NT2/D1 (cell line): ENCODE measurements at regions not wholly inside any gene's neighbourhood (a gene's known extent, or its start where the extent isn't known, plus 50 kb on each side); places are given as distances from the start of the nearest gene placed in this dataset.

Source experiments
- DNase-seq: peaks from one replicate; pipeline ENCODE4 v3.0.0-alpha.2; 2011; ENCODE audit warnings: low read depth, low spot score
- H3K27me3 ChIP-seq: 2 replicates; pipeline ENCODE4 v1.6.0; 2011; ENCODE audit warnings: mild to moderate bottlenecking; ENCODE audit not compliant: insufficient read length, insufficient read depth
- H3K36me3 ChIP-seq: 2 replicates; pipeline ENCODE4 v1.6.1; 2011; ENCODE audit warnings: mild to moderate bottlenecking, low read length, mixed read lengths; ENCODE audit not compliant: insufficient read depth, insufficient read length
- H3K4me1 ChIP-seq: 2 replicates; pipeline ENCODE4 v1.5.1; 2011; ENCODE audit not compliant: insufficient read depth, insufficient read length
- H3K4me3 ChIP-seq: 2 replicates; pipeline ENCODE4 v1.5.1; 2011; ENCODE audit warnings: low read depth; ENCODE audit not compliant: insufficient read length
- H3K9ac ChIP-seq: 2 replicates; pipeline ENCODE4 v1.6.0; 2011; ENCODE audit warnings: low read depth; ENCODE audit not compliant: insufficient read length
- H3K9me3 ChIP-seq: 2 replicates; pipeline ENCODE4 v1.5.1; 2011; ENCODE audit warnings: mild to moderate bottlenecking, low read length; ENCODE audit not compliant: insufficient read depth
- SUZ12 ChIP-seq: IDR thresholded peaks from 2 replicates; pipeline ENCODE4 v1.6.1; 2011; ENCODE audit not compliant: insufficient read length, insufficient read depth; ENCODE audit errors: extremely low read depth
- YY1 ChIP-seq: IDR thresholded peaks from 2 replicates; pipeline ENCODE4 v1.6.1; 2011; ENCODE audit not compliant: insufficient read length, insufficient read depth
- ZNF274 ChIP-seq: IDR thresholded peaks from 2 replicates; pipeline ENCODE4 v1.6.1; 2011; ENCODE audit warnings: mild to moderate bottlenecking, low read depth, low read length

DNA sequence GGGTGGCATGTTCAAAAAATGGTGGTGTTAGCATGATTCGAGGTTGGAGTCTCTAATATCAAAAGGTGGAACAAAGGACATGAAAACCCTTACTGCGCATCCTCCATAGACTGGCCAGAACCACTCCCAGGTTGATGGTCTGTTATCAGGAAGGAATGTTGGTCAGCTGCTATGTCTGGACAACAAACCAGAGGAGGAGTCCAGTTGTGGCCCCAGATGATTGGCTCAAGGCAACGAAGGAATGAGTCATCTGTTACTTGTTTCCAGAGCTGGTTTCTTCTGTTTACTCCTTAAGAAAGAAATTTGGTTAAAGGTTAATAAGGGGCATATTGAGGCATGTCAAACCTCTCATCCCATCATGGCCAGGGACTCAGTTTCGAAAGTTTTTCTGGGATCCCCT is 56.8 kb upstream of the GRIA4 start:
- Histone ChIP-seq H3K9me3 (no peaks in the 10 kb centered on the region), H3K4me1 (no peaks in the 10 kb centered on the region), H3K36me3 (no peaks in the 10 kb centered on the region), H3K4me3 (no peak overlapping the region), H3K9ac (no peak overlapping the region), H3K27me3 (no peaks in the 10 kb centered on the region)
- TF ChIP-seq SUZ12, result no peak
- no peak for TF ChIP-seq ZNF274
- TF ChIP-seq YY1, result no peak
- DNase-seq, result no peak

DNA sequence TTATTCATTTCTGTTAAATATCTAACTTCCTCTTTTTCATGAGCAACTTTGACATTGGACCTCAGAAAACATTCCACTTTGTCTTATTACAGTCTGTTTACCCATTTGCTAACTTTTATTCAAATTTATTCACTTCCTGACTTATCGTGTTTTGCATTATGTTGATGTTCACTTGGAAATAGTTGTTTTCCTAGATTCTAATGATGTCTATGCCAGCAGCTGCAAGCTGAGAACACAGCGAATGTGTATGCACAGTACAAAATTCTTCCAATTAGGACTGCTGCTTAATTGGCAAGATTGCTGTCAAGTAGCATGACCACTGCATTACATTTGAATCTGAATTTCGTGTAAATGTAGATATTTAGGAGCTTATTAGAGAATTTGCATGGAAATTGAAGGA is 61.5 kb upstream of the GRIA4 start:
- Histone ChIP-seq H3K9me3 (no peaks in the 10 kb centered on the region), H3K4me1 (no peaks in the 10 kb centered on the region), H3K36me3 (no peaks in the 10 kb centered on the region), H3K27me3 (no peaks in the 10 kb centered on the region), H3K4me3 (no peak overlapping the region), H3K9ac (no peak overlapping the region)
- TF ChIP-seq ZNF274 (no peak), YY1 (no peak), SUZ12 (no peak)
- no peak for DNase-seq

DNA sequence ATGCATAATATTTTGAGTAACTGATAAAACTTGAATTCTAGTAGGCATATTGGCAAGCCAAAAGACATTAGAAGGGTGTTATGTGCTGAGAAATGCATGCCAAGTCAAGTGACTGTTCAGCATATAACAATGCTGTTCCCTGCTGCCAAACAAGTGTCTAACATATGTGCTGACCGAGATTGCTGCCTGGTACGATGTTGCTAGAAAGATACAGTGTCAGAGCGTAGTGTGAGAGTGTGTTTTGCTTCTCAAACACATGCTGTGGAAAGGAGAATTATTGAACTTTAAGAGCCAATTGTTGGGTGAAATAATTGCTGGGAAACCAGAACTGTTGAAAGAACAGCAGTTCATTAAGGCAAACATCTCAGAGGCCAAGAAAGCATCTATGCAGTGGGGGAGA is 71.3 kb upstream of the GRIA4 start:
- no peak overlapping the region for H3K4me3 ChIP-seq
- DNase-seq, result no peak
- no peaks in the 10 kb centered on the region for H3K27me3 ChIP-seq
- TF ChIP-seq SUZ12, result no peak
- no peak for TF ChIP-seq YY1
- TF ChIP-seq ZNF274, result no peak
- no peaks in the 10 kb centered on the region for H3K4me1 ChIP-seq
- H3K36me3 ChIP-seq, result no peaks in the 10 kb centered on the region
- no peak overlapping the region for H3K9ac ChIP-seq
- H3K9me3 ChIP-seq, result no peaks in the 10 kb centered on the region

DNA sequence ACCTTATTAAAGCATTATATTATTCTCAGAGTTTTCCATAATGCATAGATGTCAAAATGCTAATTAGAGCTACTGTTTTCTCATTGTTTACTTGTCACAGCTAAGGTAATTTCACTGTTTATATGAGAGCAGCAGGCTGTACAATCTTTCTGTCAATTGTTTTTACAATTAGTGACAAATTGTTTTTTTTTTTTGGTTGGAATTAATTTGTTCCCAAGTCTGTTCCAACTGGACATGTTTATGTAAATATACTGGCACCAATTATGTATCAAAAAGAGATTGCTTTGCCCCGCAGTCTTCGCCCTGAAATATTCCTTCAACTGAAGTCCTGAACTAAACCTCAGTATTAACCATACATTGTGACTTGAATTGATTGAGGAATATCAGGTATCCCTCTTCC is 72.3 kb upstream of the GRIA4 start:
- no peak overlapping the region for H3K9ac ChIP-seq
- DNase-seq, result no peak
- H3K4me1 ChIP-seq, result no peaks in the 10 kb centered on the region
- no peak for TF ChIP-seq ZNF274
- no peak for TF ChIP-seq YY1
- no peak for TF ChIP-seq SUZ12
- no peak overlapping the region for H3K4me3 ChIP-seq
- no peaks in the 10 kb centered on the region for H3K9me3 ChIP-seq
- no peaks in the 10 kb centered on the region for H3K27me3 ChIP-seq
- no peaks in the 10 kb centered on the region for H3K36me3 ChIP-seq

DNA sequence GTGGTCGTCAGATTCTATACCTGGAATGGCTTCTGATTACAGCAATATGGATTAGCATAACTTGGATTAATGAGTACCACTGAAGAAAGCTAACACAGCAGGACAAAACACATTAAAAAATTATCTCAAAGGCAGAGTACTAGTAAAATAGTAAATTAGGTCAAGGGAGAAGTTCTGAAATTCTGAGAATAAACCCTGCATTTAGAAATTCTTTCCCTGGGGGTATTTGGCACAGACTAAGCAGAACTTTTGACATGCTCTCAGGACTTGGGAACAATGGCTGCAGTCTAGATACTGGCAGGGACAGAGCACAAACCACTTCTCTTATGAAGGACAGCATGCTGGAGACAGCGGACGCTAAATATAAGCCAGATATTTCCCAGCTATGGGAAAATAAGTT is 85.6 kb upstream of the GRIA4 start:
- H3K4me1 ChIP-seq, result no peaks in the 10 kb centered on the region
- H3K9me3 ChIP-seq, result no peaks in the 10 kb centered on the region
- TF ChIP-seq ZNF274 (no peak), SUZ12 (no peak), YY1 (no peak)
- H3K36me3 ChIP-seq, result no peaks in the 10 kb centered on the region
- DNase-seq, result no peak
- no peaks in the 10 kb centered on the region for H3K27me3 ChIP-seq
- no peak overlapping the region for H3K4me3 ChIP-seq
- no peak overlapping the region for H3K9ac ChIP-seq

DNA sequence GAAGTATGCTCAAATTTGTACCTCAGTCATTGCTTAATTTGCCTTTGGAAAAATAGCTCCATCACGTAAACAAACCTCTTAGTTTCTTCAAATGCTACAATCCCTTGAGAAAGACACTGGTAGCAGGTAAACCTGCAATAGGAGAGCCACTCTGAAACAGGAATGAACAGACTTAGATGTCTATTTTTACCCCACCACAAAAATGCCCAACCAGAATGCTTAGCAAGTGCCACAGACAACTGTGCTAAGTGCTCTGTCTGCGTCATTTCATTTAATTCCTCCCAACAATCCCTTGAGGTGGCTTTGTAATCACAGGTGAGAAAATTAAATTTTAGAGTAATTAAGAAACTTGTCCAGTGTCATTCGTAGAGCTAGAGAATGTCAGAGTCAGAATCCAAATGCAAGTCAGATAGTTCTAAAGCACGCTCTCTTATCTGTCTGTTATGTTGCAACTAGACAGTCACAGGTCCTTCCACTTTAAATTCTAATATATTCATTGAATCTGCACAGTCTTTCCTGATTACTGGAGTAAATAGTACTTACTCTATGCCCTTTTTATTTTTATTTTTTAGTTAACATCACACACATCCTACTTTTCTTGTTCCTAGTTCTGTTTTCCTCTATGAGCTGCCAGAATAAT is 89.0 kb upstream of the GRIA4 start:
- H3K9me3 ChIP-seq, result no peaks in the 10 kb centered on the region
- H3K27me3 ChIP-seq, result no peaks in the 10 kb centered on the region
- DNase-seq, result no peak
- TF ChIP-seq ZNF274 (no peak), YY1 (no peak), SUZ12 (no peak)
- no peak overlapping the region for H3K4me3 ChIP-seq
- H3K36me3 ChIP-seq, result no peaks in the 10 kb centered on the region
- no peaks in the 10 kb centered on the region for H3K4me1 ChIP-seq
- H3K9ac ChIP-seq, result no peak overlapping the region

DNA sequence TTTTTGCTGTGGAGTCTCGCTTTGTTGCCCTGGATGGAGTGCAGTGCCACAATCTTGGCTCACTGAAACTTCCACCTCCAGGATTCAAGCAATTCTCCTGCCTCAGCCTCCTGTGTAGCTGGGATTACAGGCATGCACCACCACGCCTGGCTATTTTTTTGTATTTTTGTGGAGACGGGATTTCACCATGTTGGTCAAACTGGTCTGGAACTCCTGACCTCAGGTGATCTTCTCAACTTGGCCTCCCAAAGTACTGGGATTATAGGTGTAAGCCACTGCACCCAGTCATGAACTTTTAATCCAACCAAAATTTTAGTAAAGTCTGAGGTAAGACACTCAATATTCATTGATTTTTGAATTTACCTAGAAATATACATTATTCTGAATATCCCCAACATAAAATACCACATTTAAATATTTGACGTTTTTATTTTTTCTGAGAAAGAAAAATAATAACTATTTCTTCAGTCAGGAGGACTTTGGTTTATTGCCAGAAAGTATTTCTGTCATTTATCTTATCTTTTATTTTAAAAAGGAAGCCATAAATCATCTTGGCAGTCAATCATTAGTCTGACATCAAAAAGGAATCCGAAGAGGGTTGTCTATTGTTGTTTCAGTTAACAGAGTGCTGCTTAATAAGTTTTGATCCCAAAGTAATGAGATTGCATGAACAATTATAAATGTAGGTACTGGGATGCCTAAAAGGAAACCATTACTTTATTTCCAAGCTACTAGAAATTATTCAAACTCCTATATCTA is 102.2 kb upstream of the GRIA4 start:
- no peaks in the 10 kb centered on the region for H3K36me3 ChIP-seq
- H3K9me3 ChIP-seq, result no peaks in the 10 kb centered on the region
- H3K4me3 ChIP-seq, result no peak overlapping the region
- H3K9ac ChIP-seq, result no peak overlapping the region
- no peaks in the 10 kb centered on the region for H3K4me1 ChIP-seq
- no peaks in the 10 kb centered on the region for H3K27me3 ChIP-seq
- TF ChIP-seq YY1 (no peak), SUZ12 (no peak), ZNF274 (no peak)
- no peak for DNase-seq
